NK-92 (cell line): ENCODE measurements at regions not wholly inside any gene's neighbourhood (a gene's known extent, or its start where the extent isn't known, plus 50 kb on each side); places are given as distances from the start of the nearest gene placed in this dataset.

Source experiments
- DNase-seq: peaks from one replicate; lab custom pipeline; 2025; ENCODE audit not compliant: unreplicated experiment; lab: John Stamatoyannopoulos, UW

- no peak for DNase-seq
These were observed 346.6 kb downstream of the TBC1D4 start for GRCh38 chr13:75135325-75135825.

- no peak for DNase-seq
These were observed 349.0 kb downstream of the TBC1D4 start for GRCh38 chr13:75132701-75133695.

- no peak for DNase-seq
These were observed 352.6 kb downstream of the TBC1D4 start for GRCh38 chr13:75129331-75129730.

GRCh38 chr13:75124415-75124814 is 357.6 kb downstream of the TBC1D4 start:
- no peak for DNase-seq

- no peak for DNase-seq
These were observed 358.5 kb downstream of the TBC1D4 start for GRCh38 chr13:75123428-75123827.

GRCh38 chr13:75120085-75120484 is 361.9 kb downstream of the TBC1D4 start:
- no peak for DNase-seq

- no peak for DNase-seq
These were observed 366.8 kb downstream of the TBC1D4 start for GRCh38 chr13:75115171-75115570.

- no peak for DNase-seq
These were observed 378.0 kb downstream of the TBC1D4 start for GRCh38 chr13:75103976-75104375.

GRCh38 chr13:75102001-75102716 is 379.8 kb downstream of the TBC1D4 start:
- no peak for DNase-seq

- DNase-seq = no peak
These were observed 380.6 kb downstream of the TBC1D4 start for GRCh38 chr13:75101348-75101747.

- no peak for DNase-seq
These were observed 389.8 kb downstream of the TBC1D4 start for GRCh38 chr13:75092143-75092542.

- DNase-seq = no peak
These were observed 390.3 kb downstream of the TBC1D4 start for GRCh38 chr13:75091718-75092117.

- no peak for DNase-seq
These were observed 390.9 kb downstream of the TBC1D4 start for GRCh38 chr13:75090872-75091615.

GRCh38 chr13:75088915-75089314 is 393.1 kb downstream of the TBC1D4 start:
- DNase-seq = no peak

GRCh38 chr13:75079226-75079625 is 402.7 kb downstream of the TBC1D4 start:
- no peak for DNase-seq

GRCh38 chr13:75076476-75076875 is 405.5 kb downstream of the TBC1D4 start:
- no peak for DNase-seq

- no peak for DNase-seq
These were observed 408.2 kb downstream of the TBC1D4 start for GRCh38 chr13:75073786-75074185.

GRCh38 chr13:75072891-75073290 is 409.1 kb downstream of the TBC1D4 start:
- DNase-seq = no peak

- DNase-seq = no peak
These were observed 409.6 kb downstream of the TBC1D4 start for GRCh38 chr13:75072368-75072767.

GRCh38 chr13:75071796-75072195 is 410.2 kb downstream of the TBC1D4 start:
- no peak for DNase-seq

- DNase-seq = no peak
These were observed 410.6 kb downstream of the TBC1D4 start for GRCh38 chr13:75071395-75071794.
